GM08714 (cell line): ENCODE measurements at regions not wholly inside any gene's neighbourhood (a gene's known extent, or its start where the extent isn't known, plus 50 kb on each side); places are given as distances from the start of the nearest gene placed in this dataset.
A peak's percentile ranks its signal among the peaks of the same experiment; 100 is the strongest.

Experiments
- H3K4me3 ChIP-seq: fragments of 200-500 bp; sonication (Bioruptor generic); 2 replicates; pipeline ENCODE4 v1.5.1; 2014; ENCODE audit warnings: mild to moderate bottlenecking, low read length, inconsistent platforms
- ZNF274 ChIP-seq: IDR thresholded peaks from 2 replicates; pipeline ENCODE4 v1.6.1; 2012; ENCODE audit warnings: mild to moderate bottlenecking, low read depth, low read length

GRCh38 chr1:234931404-234931973 lies 197.1 kb downstream of the TOMM20 start:
- no peak overlapping the region for H3K4me3 ChIP-seq
- no peak for TF ChIP-seq ZNF274

DNA sequence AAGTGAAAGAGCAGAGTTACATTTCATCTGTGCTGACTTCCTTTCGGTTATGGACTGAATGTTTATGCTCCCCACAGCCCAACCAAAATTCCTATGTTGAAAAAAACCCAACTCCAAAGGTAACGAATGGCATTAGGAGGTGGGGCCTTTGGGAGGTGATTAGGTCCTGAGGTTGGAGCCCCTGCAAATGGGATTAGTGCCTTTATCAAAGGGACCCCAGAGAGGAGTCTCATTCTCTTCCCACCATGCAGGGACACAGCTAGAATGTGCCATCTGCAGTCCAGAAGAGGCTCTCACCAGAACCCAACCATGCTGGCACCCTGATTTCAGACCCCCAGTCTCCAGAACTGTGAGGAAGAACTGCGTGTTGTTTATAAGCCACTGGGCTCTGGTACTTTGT lies 199.3 kb downstream of the TOMM20 start:
- TF ChIP-seq ZNF274 = no peak
- no peak overlapping the region for H3K4me3 ChIP-seq

GRCh38 chr1:234928642-234929041 lies 200.0 kb downstream of the TOMM20 start:
- H3K4me3 ChIP-seq = no peak overlapping the region
- no peak for TF ChIP-seq ZNF274

DNA sequence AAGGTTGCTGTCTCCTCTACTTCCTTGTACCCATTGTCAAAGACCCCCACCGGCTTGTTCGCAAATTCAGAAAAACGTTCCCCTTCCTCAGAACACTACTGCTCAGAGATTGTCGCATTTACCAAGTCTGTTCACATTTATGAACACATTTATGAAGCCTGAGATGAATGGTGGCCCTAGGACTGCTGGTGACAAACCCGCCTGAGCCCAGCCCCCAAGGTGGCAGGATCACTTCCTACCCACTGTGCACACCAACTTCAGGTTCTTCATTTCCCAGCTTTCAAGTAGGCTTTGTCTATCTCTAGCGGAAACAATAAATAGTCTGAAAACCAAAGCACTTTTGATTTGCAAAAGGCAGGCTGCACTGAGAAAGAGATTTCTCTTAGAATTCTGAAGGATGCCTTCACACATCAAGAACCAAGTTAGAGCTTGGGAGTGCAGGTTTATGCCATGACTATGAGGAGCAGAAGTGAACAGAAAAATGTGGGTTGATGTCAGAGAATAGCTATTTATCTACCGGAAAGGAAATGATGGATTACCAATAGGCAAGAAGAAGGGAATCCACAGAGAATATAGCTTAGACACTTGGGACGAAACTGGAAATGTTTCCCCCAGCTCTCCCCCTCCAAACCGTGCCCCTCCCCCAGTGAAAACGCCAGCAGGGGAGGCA lies 200.5 kb downstream of the TOMM20 start:
- H3K4me3 ChIP-seq = no peak overlapping the region
- no peak for TF ChIP-seq ZNF274

DNA sequence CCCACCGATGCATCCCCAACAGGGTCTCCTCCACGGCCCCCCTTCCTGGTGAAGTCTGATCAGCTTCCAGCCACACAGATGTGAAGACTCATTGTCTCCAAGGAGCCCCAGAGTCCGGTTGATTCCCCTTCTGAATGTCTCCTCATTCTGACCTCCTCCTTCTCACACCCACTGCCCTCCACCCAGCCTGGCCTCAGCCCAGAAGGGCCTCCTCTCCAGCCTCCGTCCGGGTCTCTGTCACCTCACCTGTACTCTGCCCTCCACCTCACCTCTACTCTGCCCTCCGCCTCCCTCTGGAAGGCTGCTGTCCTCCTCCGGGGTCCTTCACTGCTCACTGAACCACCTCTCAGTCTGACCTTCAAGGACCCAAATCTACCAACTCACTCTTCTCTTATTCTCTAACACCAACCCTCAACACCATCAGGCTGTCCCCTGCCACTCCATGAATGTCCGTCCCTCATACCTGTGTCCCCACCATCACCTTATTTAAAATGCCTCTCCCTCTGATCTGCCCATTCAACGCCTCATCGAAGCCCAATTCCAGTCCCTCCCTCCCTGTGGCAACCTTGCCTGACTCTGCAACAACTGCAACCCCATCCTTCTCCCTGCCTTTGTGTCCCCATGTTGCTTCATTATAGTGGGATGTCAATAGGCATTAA lies 201.2 kb downstream of the TOMM20 start:
- no peak overlapping the region; the same call in 1 of the 2 replicates for H3K4me3 ChIP-seq
- no peak for TF ChIP-seq ZNF274

DNA sequence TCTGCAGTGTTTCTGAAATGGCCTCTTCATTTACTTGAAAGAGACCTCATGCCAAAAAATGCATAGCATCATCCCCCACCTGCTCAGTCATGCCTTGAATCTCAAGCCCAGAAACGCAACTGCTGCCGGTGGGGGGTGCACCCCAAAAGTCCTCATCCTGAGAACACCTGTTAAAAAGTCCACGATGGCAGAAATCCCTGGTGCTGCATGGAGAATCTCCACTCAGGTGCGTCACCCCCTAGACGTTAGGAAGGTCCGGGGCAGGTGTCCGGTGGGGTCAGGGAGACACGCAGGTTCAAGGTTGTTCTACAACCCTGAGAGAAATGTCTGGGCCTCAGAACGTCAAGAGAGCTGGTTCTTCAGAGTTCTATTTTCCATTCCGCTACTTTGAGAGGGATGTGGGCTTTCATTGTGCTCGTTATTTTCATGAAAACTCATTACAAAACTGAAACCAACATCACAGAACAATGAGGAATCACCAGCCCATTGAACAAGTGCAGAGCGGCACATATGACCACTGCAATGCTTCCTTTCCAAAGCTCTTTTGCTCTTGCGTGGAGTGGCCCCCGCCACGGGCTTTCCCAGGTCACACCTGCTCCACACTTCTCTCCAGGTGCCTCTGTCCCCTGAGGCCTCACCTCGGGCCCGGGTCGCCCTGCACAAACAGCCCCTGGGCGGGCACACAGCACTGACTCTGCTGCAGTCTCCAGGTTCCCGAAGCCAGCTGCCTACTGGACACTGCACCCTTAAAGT lies 201.9 kb downstream of the TOMM20 start:
- peak overlapping the region; percentile 44; the same call in 1 of the 2 replicates for H3K4me3 ChIP-seq
- TF ChIP-seq ZNF274 = no peak

- TF ChIP-seq ZNF274 = no peak
- H3K4me3 ChIP-seq = peak overlapping the region; percentile 44; the same call in 1 of the 2 replicates
Observed at GRCh38 chr1:234926264-234926558, 202.4 kb downstream of the TOMM20 start.

GRCh38 chr1:234925440-234926263 lies 203.0 kb downstream of the TOMM20 start:
- no peak for TF ChIP-seq ZNF274
- peak overlapping the region; percentile 44; the same call in 1 of the 2 replicates for H3K4me3 ChIP-seq

- TF ChIP-seq ZNF274 = no peak
- no peak overlapping the region for H3K4me3 ChIP-seq
Observed at GRCh38 chr1:234924450-234925355, 203.9 kb downstream of the TOMM20 start.

DNA sequence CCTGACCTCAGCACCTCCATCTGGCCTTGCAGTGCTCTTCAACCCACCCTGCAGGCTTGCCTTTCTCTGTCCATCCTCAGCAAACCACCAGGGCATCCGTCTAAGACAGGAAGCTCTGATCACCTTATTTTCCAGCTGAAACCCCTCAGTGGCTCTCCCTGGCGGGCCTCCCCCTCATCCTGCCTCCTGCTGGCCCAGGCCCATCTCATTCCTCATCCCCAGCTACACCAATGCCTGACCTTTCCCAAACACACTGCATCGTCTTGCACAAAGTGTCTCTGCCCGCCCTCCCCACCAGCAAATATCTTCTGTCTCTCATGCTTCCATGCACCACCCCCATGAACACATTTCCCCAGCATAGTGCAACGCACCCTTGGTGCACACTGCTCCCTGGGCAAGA lies 205.0 kb downstream of the TOMM20 start:
- TF ChIP-seq ZNF274 = no peak
- H3K4me3 ChIP-seq = no peak overlapping the region

DNA sequence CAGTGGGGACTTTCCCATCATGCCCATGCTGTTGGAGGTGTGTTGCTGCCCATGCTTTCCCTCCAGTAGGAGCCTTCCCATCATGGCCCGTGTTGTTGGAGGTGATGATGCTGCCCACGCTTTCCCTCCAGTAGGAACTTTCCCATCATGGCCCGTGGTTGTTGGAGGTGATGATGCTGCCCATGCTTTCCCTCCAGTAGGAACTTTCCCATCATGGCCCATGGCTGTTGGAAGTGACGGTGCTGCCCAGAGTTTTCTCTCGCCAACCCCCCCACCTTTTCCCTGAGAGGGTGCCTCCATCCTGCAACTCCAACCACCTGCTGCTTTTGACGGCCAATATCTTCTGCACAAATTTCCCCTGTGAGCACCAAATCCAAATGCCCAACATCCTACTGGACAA lies 205.7 kb downstream of the TOMM20 start:
- TF ChIP-seq ZNF274 = no peak

GRCh38 chr1:234921266-234922062 lies 207.2 kb downstream of the TOMM20 start:
- no peak for TF ChIP-seq ZNF274
- H3K4me3 ChIP-seq = no peak overlapping the region

More for the DNA sequence above, 205.7 kb downstream of the TOMM20 start:
- H3K4me3 ChIP-seq = no peak overlapping the region
